Lung (tissue), 11 donors: ENCODE measurements at regions not wholly inside any gene's neighbourhood (a gene's known extent, or its start where the extent isn't known, plus 50 kb on each side); places are given as distances from the start of the nearest gene placed in this dataset.

ENCODE experiments used
- ATAC-seq: fragments of 200-7000 bp; cut with Tn5 transposase; one replicate; pipeline ENCODE4 v1.9.1; 2020; ENCODE audit warnings: moderate number of reproducible peaks; ENCODE audit not compliant: insufficient read depth, low FRiP score
- DNase-seq, 3 donors: peaks; one replicate each; pipeline ENCODE4 v3.0.0-alpha.2; 2013 to 2017
- H3K27ac ChIP-seq, 2 donors: one replicate each; pipeline ENCODE4 v1.5.1; 2013; ENCODE audit warnings: mild to moderate bottlenecking in 2 of 2, moderate library complexity in 2 of 2, control low read depth in 1 of 2, inconsistent platforms in 1 of 2, low read depth in 1 of 2, low read length in 1 of 2
- H3K27me3 ChIP-seq, 3 donors: one replicate each; pipeline ENCODE4 v1.5.1; 2013; ENCODE audit warnings: low read length in 2 of 3; ENCODE audit not compliant: control insufficient read depth in 3 of 3, insufficient read depth in 3 of 3
- H3K36me3 ChIP-seq, 4 donors: one replicate each; pipeline ENCODE4 v1.5.1; 2013; ENCODE audit warnings: low read length in 4 of 4, mild to moderate bottlenecking in 1 of 4, moderate library complexity in 1 of 4; ENCODE audit not compliant: control insufficient read depth in 4 of 4, insufficient read depth in 4 of 4
- H3K4me1 ChIP-seq, 5 donors: one replicate each; pipeline ENCODE4 v1.5.1; 2013; ENCODE audit warnings: low read length in 5 of 5, mild to moderate bottlenecking in 2 of 5, moderate library complexity in 1 of 5; ENCODE audit not compliant: control insufficient read depth in 5 of 5, insufficient read depth in 5 of 5
- H3K4me3 ChIP-seq: one replicate; pipeline ENCODE4 v1.5.1; 2013; ENCODE audit warnings: mild to moderate bottlenecking, control low read depth, moderate library complexity
- H3K9ac ChIP-seq, 2 donors: one replicate each; pipeline ENCODE4 v1.5.1; 2013; ENCODE audit warnings: low read length in 2 of 2, control low read depth in 1 of 2; ENCODE audit not compliant: insufficient read depth in 1 of 2
- H3K9me3 ChIP-seq, 4 donors: one replicate each; pipeline ENCODE4 v1.5.1; 2013; ENCODE audit warnings: low read length in 3 of 4, mild to moderate bottlenecking in 1 of 4, moderate library complexity in 1 of 4; ENCODE audit not compliant: control insufficient read depth in 4 of 4, insufficient read depth in 3 of 4
- CTCF ChIP-seq: IDR thresholded peaks from 2 replicates; pipeline ENCODE4 v1.5.1; 2012; ENCODE audit warnings: mild to moderate bottlenecking; ENCODE audit errors: control extremely low read depth, extremely low read depth
- WGBS, 2 donors: extraction: QIAGEN DNeasy Blood & Tissue Kit; methylation state at CpG; one replicate each; pipeline ENCODE4 v1.1.7; 2013; 5-methylcytosine and 5-hydroxymethylcytosine counted together
- donor health status: control.
- donor health status: control.
- donor health status: Bipolar disorder and iron deficiency.
- donor health status: healthy.
- donor health status: DM: yes; HTN: yes; CAD: no.

- no peak overlapping the region for H3K4me3 ChIP-seq
- no peak for DNase-seq
- no peak overlapping the region for H3K9ac ChIP-seq
- no peak for TF ChIP-seq CTCF
- no peaks in the 10 kb centered on the region for H3K36me3 ChIP-seq
- 93 to 100% methylated on average over 2 of the region's 2 CpGs for WGBS, 2 donors
- peaks cover 0 to 4% (median 0%) of the 10 kb centered on the region in 4 donors for H3K9me3 ChIP-seq
- H3K27ac ChIP-seq: no peak overlapping the region
- no peaks in the 10 kb centered on the region for H3K4me1 ChIP-seq
- no peaks in the 10 kb centered on the region for H3K27me3 ChIP-seq
- ATAC-seq: no peak
These were observed 115.7 kb upstream of the MMADHC start for GRCh38 chr2:149703281-149703680.

GRCh38 chr2:149702571-149702970 is 115.0 kb upstream of the MMADHC start:
- H3K9me3 ChIP-seq: peaks cover 0 to 4% (median 0%) of the 10 kb centered on the region in 4 donors
- DNase-seq (no peak), ATAC-seq (no peak)
- H3K27ac ChIP-seq: no peak overlapping the region
- H3K4me1 ChIP-seq: no peaks in the 10 kb centered on the region
- no peak overlapping the region for H3K9ac ChIP-seq
- 88 to 89% methylated on average over 4 of the region's 4 CpGs for WGBS, 2 donors
- H3K27me3 ChIP-seq: no peaks in the 10 kb centered on the region
- no peaks in the 10 kb centered on the region for H3K36me3 ChIP-seq
- H3K4me3 ChIP-seq: no peak overlapping the region
- TF ChIP-seq CTCF: no peak

GRCh38 chr2:149701241-149701640 is 113.7 kb upstream of the MMADHC start:
- H3K36me3 ChIP-seq: no peaks in the 10 kb centered on the region
- H3K4me3 ChIP-seq: no peak overlapping the region
- no peak for ATAC-seq
- H3K9ac ChIP-seq: no peak overlapping the region
- TF ChIP-seq CTCF: no peak
- DNase-seq: no peak
- H3K27me3 ChIP-seq: no peaks in the 10 kb centered on the region
- 91 to 98% methylated on average over 2 of the region's 2 CpGs for WGBS, 2 donors
- H3K27ac ChIP-seq: no peak overlapping the region
- H3K9me3 ChIP-seq: no peaks in the 10 kb centered on the region
- H3K4me1 ChIP-seq: no peaks in the 10 kb centered on the region

- no peak for TF ChIP-seq CTCF
- no peak overlapping the region for H3K9ac ChIP-seq
- DNase-seq: peak in 1 of 3 donors; percentile 38
- no peaks in the 10 kb centered on the region for H3K36me3 ChIP-seq
- H3K27me3 ChIP-seq: no peaks in the 10 kb centered on the region
- no peaks in the 10 kb centered on the region for H3K4me1 ChIP-seq
- no peak overlapping the region for H3K4me3 ChIP-seq
- no peak overlapping the region for H3K27ac ChIP-seq
- ATAC-seq: no peak
- peaks cover 0 to 2% (median 0%) of the 10 kb centered on the region in 4 donors for H3K9me3 ChIP-seq
- 79 to 96% methylated on average over 3 of the region's 3 CpGs for WGBS, 2 donors
These were observed 105.4 kb upstream of the MMADHC start for GRCh38 chr2:149692961-149693396.
